ENCODE measurements at regions not wholly inside any gene's neighbourhood (a gene's known extent, or its start where the extent isn't known, plus 50 kb on each side); places are given as distances from the start of the nearest gene placed in this dataset.

DNA sequence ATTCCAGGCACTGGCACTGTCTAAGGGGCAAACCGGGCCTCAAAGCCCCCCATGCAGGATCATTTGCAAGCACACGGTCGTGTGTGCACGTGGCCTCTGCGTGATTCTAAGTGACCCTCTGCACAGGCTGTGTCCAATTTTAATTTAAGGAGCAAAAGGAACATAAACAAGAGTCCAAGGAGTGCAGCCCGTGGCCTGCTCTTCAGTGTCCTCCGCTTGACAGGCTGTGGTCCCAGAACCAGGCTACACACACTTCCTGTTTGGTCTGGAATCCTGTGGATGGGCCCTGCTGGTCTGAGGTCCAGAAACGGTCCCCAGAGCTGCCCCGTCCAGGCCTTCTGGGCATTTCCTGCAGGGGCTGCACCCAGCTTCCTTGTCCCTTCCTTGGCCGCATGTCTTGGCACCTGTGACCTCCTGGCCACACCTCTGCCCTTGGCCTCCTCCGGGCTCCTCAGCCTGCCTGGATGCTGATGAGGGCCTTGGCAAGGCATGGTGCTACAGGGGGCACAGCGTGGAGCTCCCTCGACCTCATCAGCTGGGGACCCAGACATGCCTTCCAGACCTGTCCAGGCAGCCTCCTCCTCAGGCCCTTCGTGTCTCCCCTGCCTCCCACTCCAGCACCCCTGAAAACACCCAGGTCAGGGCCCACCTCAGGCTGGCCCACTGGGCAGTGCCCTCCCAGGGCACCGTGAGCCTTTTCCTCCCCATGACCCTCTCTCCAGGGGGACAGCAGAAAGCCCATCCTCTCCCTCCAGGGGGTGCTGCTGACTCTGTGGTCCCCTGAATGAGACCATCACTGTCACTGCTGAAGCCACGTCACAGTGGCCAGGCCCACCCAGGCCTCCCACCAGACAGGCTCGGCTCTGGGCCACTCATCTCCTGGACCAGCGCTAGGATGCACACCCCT lies 136.4 kb upstream of the GPC1 start:
- DNase-seq (ENCODE audit: extremely low read depth, low read depth), result no peak
- H3K4me3 ChIP-seq (replicated peaks; ENCODE audit: low read depth, low read length), result no peak overlapping the region
- TF ChIP-seq, protein P1, sequence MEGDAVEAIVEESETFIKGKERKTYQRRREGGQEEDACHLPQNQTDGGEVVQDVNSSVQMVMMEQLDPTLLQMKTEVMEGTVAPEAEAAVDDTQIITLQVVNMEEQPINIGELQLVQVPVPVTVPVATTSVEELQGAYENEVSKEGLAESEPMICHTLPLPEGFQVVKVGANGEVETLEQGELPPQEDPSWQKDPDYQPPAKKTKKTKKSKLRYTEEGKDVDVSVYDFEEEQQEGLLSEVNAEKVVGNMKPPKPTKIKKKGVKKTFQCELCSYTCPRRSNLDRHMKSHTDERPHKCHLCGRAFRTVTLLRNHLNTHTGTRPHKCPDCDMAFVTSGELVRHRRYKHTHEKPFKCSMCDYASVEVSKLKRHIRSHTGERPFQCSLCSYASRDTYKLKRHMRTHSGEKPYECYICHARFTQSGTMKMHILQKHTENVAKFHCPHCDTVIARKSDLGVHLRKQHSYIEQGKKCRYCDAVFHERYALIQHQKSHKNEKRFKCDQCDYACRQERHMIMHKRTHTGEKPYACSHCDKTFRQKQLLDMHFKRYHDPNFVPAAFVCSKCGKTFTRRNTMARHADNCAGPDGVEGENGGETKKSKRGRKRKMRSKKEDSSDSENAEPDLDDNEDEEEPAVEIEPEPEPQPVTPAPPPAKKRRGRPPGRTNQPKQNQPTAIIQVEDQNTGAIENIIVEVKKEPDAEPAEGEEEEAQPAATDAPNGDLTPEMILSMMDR (IDR thresholded peaks at IDR 0.05; ENCODE audit: low read depth, low read length, missing control alignments), result peak; percentile 25

DNA sequence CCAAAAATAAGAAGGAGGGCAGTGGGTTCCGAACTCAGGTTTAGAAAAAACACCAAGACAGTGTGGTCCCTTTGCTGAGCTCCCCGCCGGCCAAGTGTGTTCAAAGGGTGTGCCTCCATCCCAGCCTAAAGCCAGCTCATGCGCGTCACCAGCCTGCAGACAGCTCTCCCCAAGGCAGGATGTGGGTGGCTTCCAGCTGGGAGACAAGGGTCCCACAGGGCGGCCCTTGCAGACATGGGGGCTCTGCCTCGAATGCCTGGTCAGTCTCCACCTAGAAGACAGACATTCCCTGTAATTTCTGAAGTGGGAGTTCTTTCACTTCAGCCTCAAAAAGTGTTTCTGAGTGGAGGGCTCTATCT lies 135.8 kb upstream of the GPC1 start:
- DNase-seq (ENCODE audit: extremely low read depth, low read depth), result no peak
- TF ChIP-seq, protein P1 (IDR thresholded peaks at IDR 0.05; ENCODE audit: low read depth, low read length, missing control alignments), result no peak
- H3K4me3 ChIP-seq (replicated peaks; ENCODE audit: low read depth, low read length), result no peak overlapping the region

DNA sequence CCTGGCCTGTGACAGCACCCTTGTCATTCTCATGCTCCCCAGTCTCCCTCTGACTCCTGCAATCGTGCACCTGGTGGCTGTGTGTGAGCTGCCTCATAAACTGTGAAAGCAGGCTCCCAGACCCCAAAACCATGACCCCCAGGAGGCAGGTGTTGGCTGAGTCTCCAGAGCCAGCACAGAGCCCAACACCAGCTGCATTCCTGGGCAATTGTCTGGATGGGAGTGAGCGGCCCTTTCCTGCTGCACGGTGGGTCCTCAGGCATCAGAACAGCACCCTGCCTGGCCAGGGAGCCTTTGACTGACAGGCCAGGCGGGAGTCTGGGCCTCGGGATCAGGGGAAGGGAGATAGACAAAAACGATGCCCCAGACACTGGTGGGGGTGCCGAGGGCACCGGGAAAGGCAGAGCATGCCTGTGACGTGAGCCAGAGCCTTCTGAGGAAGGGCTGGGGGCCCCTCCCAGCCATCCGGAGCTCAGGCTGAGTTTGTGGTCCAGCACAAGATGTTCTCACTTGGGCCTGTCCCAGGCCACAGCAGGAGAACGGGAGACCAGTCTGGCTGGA lies 135.1 kb upstream of the GPC1 start:
- no peak overlapping the region for H3K4me3 ChIP-seq (replicated peaks; ENCODE audit: low read depth, low read length)

DNA sequence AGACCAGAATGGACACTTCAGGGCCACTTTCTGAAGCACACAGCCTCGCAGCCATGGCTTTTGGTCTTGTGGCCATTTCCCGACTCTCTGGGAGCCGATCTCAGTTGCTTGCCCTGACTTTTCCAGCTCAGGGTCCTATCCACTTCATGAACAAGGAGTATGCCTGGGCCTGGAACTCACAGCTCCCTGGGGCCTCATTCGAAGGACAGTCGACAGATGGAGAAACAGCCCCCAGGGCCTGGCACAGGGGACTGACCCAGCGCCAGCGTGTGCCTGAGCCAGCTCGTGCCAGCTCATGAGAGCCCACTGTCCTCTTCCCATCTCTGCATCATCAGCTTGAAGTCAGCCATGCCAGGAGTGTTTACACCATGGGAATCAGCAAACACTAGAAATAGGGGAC lies 134.6 kb upstream of the GPC1 start:
- TF ChIP-seq, protein P1 (IDR thresholded peaks at IDR 0.05; ENCODE audit: low read depth, low read length, missing control alignments), result no peak
- no peak overlapping the region for H3K4me3 ChIP-seq (replicated peaks; ENCODE audit: low read depth, low read length)
- no peak for DNase-seq (ENCODE audit: extremely low read depth, low read depth)

More for the DNA sequence above, 135.1 kb upstream of the GPC1 start:
- no peak for DNase-seq (ENCODE audit: extremely low read depth, low read depth)
- TF ChIP-seq, protein P1 (IDR thresholded peaks at IDR 0.05; ENCODE audit: low read depth, low read length, missing control alignments), result no peak

DNA sequence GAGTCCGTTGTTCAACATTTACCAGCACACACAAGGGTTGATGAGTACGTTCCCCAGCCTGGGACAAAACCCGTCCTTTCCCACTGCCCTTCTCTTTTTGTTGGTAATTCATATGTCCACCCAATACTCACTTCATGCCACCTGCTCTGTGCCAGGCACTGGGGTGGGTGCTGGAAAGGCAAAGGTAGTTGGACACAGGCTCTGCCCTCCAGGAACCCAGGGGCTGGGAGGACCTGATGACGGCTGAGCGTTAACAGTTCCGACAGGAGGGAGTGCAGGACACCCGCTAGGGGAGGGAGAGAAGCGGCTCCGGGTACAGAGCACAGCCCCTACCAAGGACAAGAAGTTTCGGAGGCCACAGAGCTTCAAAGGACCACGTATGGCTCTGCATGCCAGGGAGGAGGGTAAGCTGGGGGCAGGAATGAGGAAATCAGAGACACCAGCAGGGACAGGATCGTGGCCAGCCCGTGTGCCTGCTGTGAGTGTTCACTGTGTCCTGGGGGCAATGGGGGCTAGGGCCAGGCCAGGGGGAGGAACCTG lies 134.1 kb upstream of the GPC1 start:
- TF ChIP-seq, protein P1 (IDR thresholded peaks at IDR 0.05; ENCODE audit: low read depth, low read length, missing control alignments), result no peak
- no peak for DNase-seq (ENCODE audit: extremely low read depth, low read depth)
- no peak overlapping the region for H3K4me3 ChIP-seq (replicated peaks; ENCODE audit: low read depth, low read length)

DNA sequence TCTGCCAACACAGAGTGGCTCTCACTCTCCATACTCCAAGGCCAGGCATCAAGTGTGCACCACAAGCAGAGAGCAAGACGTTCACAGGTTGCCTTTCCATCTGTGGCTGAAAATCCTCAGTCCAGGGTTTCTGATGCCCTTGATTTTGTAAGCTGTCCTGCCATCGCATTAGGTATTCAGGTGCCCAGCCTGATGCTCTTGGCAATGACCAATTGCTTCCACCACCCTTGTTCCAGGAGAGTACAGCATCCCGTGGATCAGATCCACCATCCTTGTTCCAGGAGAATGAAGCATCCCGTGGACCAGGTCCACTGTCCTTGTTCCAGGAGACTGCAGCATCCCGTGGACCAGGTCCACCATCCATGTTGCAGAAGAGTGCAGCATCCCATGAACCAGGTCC lies 133.4 kb upstream of the GPC1 start:
- DNase-seq (ENCODE audit: extremely low read depth, low read depth), result no peak
- TF ChIP-seq, protein P1 (IDR thresholded peaks at IDR 0.05; ENCODE audit: low read depth, low read length, missing control alignments), result no peak
- no peak overlapping the region for H3K4me3 ChIP-seq (replicated peaks; ENCODE audit: low read depth, low read length)
